Immature natural killer cell (primary cell): ENCODE measurements at regions not wholly inside any gene's neighbourhood (a gene's known extent, or its start where the extent isn't known, plus 50 kb on each side); places are given as distances from the start of the nearest gene placed in this dataset.
A peak's percentile ranks its signal among the peaks of the same experiment; 100 is the strongest.

Experiments used
- DNase-seq, 3 donors: peaks; one replicate each; pipeline ENCODE4 v3.0.0; 2022; ENCODE audit warnings: mixed read lengths in 1 of 3
- H3K27ac Mint-ChIP-seq, 6 donors: one replicate each; pipeline ENCODE4 v1.8.0; 2020; ENCODE audit warnings: mixed read lengths in 6 of 6, mild to moderate bottlenecking in 5 of 6, inconsistent platforms in 4 of 6, moderate library complexity in 3 of 6
- H3K27me3 Mint-ChIP-seq, 3 donors: one replicate each; pipeline ENCODE4 v1.8.0; 2020 to 2021; ENCODE audit warnings: low read depth in 3 of 3, mild to moderate bottlenecking in 3 of 3, mixed read lengths in 3 of 3, moderate library complexity in 3 of 3, inconsistent platforms in 1 of 3
- H3K36me3 Mint-ChIP-seq, 3 donors: one replicate each; pipeline ENCODE4 v1.8.0; 2020; ENCODE audit warnings: mixed read lengths in 3 of 3, inconsistent platforms in 2 of 3, mild to moderate bottlenecking in 2 of 3
- H3K4me1 Mint-ChIP-seq, 2 donors: one replicate each; pipeline ENCODE4 v1.8.0; 2020; ENCODE audit warnings: inconsistent platforms in 2 of 2, mild to moderate bottlenecking in 2 of 2, mixed read lengths in 2 of 2, moderate library complexity in 1 of 2
- H3K4me3 Mint-ChIP-seq, 5 donors: one replicate each; pipeline ENCODE4 v1.8.0; 2020; ENCODE audit warnings: mild to moderate bottlenecking in 5 of 5, mixed read lengths in 5 of 5, inconsistent platforms in 3 of 5, moderate library complexity in 3 of 5
- H3K9me3 Mint-ChIP-seq, 6 donors: one replicate each; pipeline ENCODE4 v1.8.0; 2020; ENCODE audit warnings: mild to moderate bottlenecking in 6 of 6, mixed read lengths in 6 of 6, inconsistent platforms in 4 of 6, moderate library complexity in 3 of 6

GRCh38 chr15:85329561-85330422 is 50.6 kb upstream of the AKAP13 start:
- H3K4me3 Mint-ChIP-seq: peak overlapping the region; percentile 85 to 96 (median 89)
- H3K27me3 Mint-ChIP-seq: peaks cover 0 to 4% (median 2%) of the 10 kb centered on the region in 3 donors
- peak; percentile 13 to 43 (median 33) for DNase-seq
- H3K27ac Mint-ChIP-seq: peak overlapping the region; percentile 75 to 93 (median 88)
- H3K36me3 Mint-ChIP-seq: no peaks in the 10 kb centered on the region
- H3K4me1 Mint-ChIP-seq: peaks cover 26% of the 10 kb centered on the region in 2 donors
- no peaks in the 10 kb centered on the region for H3K9me3 Mint-ChIP-seq
